HG03354 (cell line): ENCODE measurements at regions not wholly inside any gene's neighbourhood (a gene's known extent, or its start where the extent isn't known, plus 50 kb on each side); places are given as distances from the start of the nearest gene placed in this dataset.

Experiments
- ATAC-seq: cut with Tn5 transposase; IDR thresholded peaks from one replicate; pipeline ENCODE4 v1.9.1; 2021; ENCODE audit warnings: mild to moderate bottlenecking; ENCODE audit not compliant: unreplicated experiment, poor library complexity, severe bottlenecking

DNA sequence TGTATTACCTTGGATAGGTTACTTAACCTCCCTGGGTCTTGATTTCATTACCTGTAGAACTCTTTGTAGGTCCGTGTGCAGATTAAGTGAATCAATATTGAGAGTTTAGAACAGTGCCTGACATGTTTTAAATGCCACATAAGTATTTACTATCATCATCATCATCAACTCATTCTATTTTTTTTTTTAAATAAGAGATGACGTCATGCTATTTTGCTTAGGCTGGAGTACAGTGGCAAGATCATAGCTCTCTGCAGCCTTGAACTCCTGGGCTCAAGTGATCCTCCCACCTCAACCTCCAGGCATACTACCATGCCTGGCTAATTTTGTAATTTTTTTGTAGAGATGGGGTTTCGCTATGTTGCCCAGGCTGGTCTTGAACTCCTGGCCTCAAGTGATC is 132.0 kb upstream of the FZD8 start:
- no peak for ATAC-seq

DNA sequence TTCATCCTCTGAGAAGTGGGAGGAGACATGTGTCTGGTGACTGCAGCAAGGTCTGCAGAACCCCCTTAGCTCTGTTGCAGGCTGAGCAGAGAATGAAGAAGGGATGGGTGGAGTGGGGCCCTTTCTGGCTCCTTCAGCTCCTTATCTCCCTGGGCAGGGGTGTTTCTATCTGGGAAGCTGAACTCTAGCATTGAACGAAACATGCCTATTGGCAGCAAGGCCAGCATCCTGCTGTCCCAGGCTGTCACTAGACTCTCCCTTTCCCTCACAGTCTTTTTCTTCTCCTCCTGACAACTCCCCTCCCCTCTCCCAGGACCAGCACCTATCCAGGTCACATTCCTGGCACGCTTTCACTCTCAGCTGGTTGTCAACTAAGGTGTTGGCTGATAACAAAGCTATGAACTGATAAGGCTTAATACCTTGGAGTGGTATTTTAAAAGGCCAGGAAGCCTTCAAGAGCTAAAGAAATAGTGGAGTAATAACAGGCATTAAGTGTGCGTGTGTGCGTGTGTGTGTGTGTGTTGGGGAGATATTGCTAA is 128.8 kb upstream of the FZD8 start:
- no peak for ATAC-seq

DNA sequence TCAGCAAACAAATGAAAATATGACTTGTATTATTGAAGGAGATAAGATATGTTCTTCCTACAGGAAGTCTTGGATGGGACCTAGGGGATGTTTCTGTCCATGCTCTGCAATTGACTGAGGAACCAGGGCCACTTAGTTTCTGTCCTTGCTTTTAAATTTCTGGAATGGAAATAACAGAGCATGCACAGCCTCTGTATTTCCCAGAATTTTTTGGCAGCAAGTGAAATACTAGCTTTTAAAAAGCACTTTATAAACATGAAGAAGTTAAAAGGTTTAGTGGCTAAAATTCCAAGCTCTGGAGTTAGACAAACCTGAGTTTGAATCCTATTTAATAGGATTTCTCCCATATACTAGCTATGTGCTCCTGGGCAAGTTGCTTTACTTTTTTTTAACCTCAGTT is 127.7 kb upstream of the FZD8 start:
- ATAC-seq = no peak

- ATAC-seq = no peak
Observed at GRCh38 chr10:35768731-35769130, 126.6 kb upstream of the FZD8 start.

DNA sequence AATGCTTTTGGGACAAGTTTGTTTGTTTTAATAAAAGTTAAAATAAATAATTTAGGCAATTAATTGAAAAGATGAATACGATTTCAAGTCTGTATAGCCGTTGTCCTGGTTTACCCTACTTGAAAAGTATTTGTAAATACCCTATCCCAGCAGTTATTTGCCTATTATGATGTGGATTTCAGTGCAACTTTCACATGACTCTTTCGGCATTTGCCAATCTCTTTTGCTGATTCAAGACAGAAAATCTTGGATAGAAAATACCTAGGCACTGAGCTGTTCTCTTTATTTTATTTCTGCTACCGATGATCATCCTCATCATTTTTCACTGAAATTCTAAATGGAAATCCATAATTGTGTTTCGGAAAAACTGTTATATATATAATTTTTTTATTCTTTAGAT is 125.9 kb upstream of the FZD8 start:
- ATAC-seq = no peak

GRCh38 chr10:35765996-35766395 is 123.9 kb upstream of the FZD8 start:
- no peak for ATAC-seq

GRCh38 chr10:35765066-35765527 is 123.0 kb upstream of the FZD8 start:
- ATAC-seq = no peak

GRCh38 chr10:35762311-35763030 is 120.4 kb upstream of the FZD8 start:
- ATAC-seq = no peak

- ATAC-seq = no peak
Observed at GRCh38 chr10:35758076-35758475, 116.0 kb upstream of the FZD8 start.

GRCh38 chr10:35754519-35754918 is 112.4 kb upstream of the FZD8 start:
- no peak for ATAC-seq

GRCh38 chr10:35752469-35753461 is 110.7 kb upstream of the FZD8 start:
- ATAC-seq = no peak

- ATAC-seq = no peak
Observed at GRCh38 chr10:35751347-35751746, 109.3 kb upstream of the FZD8 start.

- ATAC-seq = no peak
Observed at GRCh38 chr10:35749230-35749629, 107.1 kb upstream of the FZD8 start.

- no peak for ATAC-seq
Observed at GRCh38 chr10:35745617-35746403, 103.7 kb upstream of the FZD8 start.

DNA sequence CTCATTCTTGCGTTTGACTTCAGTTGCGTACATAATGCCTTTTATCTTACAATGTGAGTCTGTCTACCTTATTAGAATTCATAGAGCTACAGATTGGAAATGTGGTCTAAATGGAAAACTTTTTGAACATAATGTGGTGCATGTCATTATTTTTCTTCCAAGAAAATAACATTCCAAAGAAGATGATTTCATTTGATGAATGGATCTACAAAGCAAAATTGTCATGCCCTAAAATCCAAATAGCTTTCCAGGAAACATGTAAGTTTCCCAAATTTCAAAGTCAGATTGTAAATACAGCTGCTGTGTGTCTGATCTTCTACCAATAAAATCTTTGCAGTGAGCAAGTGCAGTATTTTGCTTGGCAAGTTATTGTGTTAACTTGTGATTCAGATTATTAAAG is 101.8 kb upstream of the FZD8 start:
- ATAC-seq = no peak

DNA sequence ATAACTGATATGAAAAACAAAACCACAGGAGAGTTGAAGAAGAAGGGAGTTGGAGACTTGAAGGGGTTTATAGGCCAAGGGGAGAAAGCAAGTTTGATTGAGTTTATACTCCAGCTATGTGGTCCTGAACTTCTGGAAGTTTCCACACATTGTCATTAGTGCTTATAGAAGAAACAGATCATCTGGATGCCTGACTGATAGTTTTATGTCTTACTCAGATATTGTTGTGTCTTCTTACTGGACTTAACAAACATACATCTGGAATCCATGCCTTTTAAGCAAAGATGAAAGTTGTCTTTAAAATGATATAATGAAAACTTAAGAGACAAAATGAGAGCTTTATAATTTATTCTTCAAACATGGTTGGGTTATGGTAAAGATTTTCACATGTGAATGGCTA is 101.3 kb upstream of the FZD8 start:
- no peak for ATAC-seq

DNA sequence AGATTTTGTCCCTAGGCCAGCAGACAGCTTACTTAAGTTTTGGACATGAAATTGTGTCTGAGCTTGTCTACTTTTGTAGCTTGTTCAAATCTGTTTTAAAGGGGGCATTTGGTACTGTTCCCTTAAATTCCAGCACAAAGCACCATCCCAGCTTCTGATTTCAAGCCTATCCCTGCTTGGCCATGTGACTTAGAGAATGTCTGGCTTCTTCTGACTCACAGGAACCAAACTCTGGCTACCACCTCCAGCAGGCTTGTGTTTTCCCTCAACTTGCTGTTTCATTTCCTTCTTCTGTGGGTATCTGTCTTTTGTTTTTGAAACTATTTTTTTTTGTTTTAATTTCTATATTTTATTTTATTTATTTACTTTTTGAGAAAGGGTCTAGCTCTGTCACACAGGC is 97.9 kb upstream of the FZD8 start:
- no peak for ATAC-seq

- no peak for ATAC-seq
Observed at GRCh38 chr10:35735412-35735811, 93.3 kb upstream of the FZD8 start.

- ATAC-seq = no peak
Observed at GRCh38 chr10:35731828-35732227, 89.7 kb upstream of the FZD8 start.

- no peak for ATAC-seq
Observed at GRCh38 chr10:35728341-35728740, 86.2 kb upstream of the FZD8 start.
